Stimulated activated CD4-positive, alpha-beta T cell treated with anti-CD3 and anti-CD28 coated beads, Interleukin-2, amount 100 ng/mL, for 24 hours (primary cell): ENCODE measurements at regions not wholly inside any gene's neighbourhood (a gene's known extent, or its start where the extent isn't known, plus 50 kb on each side); places are given as distances from the start of the nearest gene placed in this dataset.
"Not testable (repeated sequence)": the region's sequence is repeated elsewhere in the genome, so short reads cannot be mapped to it uniquely, and the experiment has no call there.

Source experiments
- DNase-seq, 2 donors: peaks; one replicate each; pipeline ENCODE4 v3.0.0-alpha.2; 2020

- no peak for DNase-seq
These were observed 97.9 kb upstream of the ADAMTS3 start for GRCh38 chr4:72666910-72667309.

GRCh38 chr4:72665171-72665968, 96.3 kb upstream of the ADAMTS3 start:
- DNase-seq = no peak

- no peak for DNase-seq
These were observed 94.8 kb upstream of the ADAMTS3 start for GRCh38 chr4:72663828-72664227.

GRCh38 chr4:72661830-72662229, 92.8 kb upstream of the ADAMTS3 start:
- DNase-seq = no peak

GRCh38 chr4:72641611-72642010, 72.6 kb upstream of the ADAMTS3 start:
- DNase-seq = no peak

- not testable (repeated sequence) for DNase-seq
These were observed 67.8 kb upstream of the ADAMTS3 start for GRCh38 chr4:72636866-72637265.

- not testable (repeated sequence) for DNase-seq
These were observed 66.9 kb upstream of the ADAMTS3 start for GRCh38 chr4:72635931-72636330.

- DNase-seq = not testable (repeated sequence)
These were observed 63.2 kb upstream of the ADAMTS3 start for GRCh38 chr4:72632253-72632652.

- DNase-seq = no peak
These were observed 62.3 kb upstream of the ADAMTS3 start for GRCh38 chr4:72631296-72631695.

GRCh38 chr4:72629540-72629939, 60.5 kb upstream of the ADAMTS3 start:
- DNase-seq = no peak

- DNase-seq = no peak
These were observed 58.7 kb upstream of the ADAMTS3 start for GRCh38 chr4:72627723-72628122.
